ENCODE measurements at regions not wholly inside any gene's neighbourhood (a gene's known extent, or its start where the extent isn't known, plus 50 kb on each side); places are given as distances from the start of the nearest gene placed in this dataset.

DNA sequence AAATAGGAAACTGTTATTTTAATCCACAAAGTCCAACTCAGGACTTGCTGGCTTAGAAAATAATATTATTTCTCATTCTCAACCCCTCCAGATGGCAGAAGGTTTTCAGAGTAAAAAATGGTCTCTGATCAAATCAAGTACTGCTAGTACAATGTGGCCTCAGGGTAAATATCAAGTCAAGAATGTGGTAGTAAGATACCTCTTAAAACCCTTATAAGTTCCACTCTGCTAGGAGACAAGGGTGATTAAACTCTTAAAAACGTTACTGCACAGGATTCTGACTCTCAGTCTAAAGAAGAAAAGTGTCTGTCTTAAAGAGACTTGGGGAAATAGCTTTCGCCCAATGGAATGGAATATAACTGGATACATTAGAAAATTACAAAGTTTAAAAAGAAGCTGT, 120.8 kb upstream of the PDE4D start:
- no peaks in the 10 kb centered on the region for H3K27me3 ChIP-seq (replicated peaks in 1 of 7)
- WGBS, 5 donors = 64 to 86% (median 75%) methylated on average over 2 of the region's 2 CpGs
- no peak for DNase-seq
- no peak overlapping the region for H3K4me3 ChIP-seq
- no peaks in the 10 kb centered on the region for H3K36me3 ChIP-seq
- intact Hi-C loops (cut with DNase I; ENCODE audit: low total_unique reads) = no loop called here
- TF ChIP-seq POLR2A (IDR thresholded peaks at IDR 0.05) (no peak), POLR2AphosphoS5 (IDR thresholded peaks at IDR 0.05) (no peak)
- TF ChIP-seq, protein P1, sequence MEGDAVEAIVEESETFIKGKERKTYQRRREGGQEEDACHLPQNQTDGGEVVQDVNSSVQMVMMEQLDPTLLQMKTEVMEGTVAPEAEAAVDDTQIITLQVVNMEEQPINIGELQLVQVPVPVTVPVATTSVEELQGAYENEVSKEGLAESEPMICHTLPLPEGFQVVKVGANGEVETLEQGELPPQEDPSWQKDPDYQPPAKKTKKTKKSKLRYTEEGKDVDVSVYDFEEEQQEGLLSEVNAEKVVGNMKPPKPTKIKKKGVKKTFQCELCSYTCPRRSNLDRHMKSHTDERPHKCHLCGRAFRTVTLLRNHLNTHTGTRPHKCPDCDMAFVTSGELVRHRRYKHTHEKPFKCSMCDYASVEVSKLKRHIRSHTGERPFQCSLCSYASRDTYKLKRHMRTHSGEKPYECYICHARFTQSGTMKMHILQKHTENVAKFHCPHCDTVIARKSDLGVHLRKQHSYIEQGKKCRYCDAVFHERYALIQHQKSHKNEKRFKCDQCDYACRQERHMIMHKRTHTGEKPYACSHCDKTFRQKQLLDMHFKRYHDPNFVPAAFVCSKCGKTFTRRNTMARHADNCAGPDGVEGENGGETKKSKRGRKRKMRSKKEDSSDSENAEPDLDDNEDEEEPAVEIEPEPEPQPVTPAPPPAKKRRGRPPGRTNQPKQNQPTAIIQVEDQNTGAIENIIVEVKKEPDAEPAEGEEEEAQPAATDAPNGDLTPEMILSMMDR (IDR thresholded peaks at IDR 0.05 in 8 of 11, conservative IDR thresholded peaks at IDR 0.05 in 3 of 11) = no peak
- peaks cover 0 to 14% (median 0%) of the 10 kb centered on the region in 8 donors for H3K9me3 ChIP-seq
- H3K4me1 ChIP-seq = no peaks in the 10 kb centered on the region
- no peak overlapping the region for H3K27ac ChIP-seq

DNA sequence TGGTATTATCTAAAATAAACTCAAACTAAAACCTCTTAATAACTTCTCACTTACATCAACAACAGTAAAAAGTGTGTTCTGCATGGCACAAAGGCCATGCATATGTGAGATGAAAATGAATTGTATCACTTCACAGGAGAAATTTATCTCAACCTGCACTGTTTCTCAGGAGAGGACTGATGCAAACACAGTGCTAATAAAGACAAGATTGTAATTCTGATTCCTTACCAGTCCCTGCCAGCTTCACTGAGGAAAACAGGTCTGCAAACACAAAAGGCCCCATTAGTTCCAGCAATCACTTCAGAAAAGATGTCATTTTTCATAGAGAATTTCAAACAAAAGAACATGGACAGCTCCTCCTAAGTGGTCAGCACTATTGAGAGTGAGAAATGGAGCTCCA, 117.3 kb upstream of the PDE4D start:
- intact Hi-C loops (cut with DNase I; ENCODE audit: low total_unique reads) = no loop called here

DNA sequence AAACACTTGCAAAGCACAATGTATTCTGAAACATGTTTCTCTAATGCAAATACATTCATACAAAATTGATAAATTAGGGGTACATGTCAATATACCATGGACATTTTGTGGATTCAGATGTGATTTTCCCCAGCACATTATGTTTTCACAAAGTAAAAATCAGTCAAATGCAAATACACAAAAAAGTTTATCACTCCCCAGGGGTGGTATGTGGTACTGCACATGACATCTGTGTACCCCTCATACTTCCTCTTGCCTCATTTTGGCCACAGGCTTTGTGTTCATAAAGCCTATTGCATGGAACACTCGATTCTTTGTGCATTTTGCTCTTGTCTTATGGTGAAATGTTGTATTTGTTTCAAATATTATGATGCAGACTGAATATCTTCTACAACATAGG, 116.8 kb upstream of the PDE4D start:
- Histone ChIP-seq H3K9me3 (no peaks in the 10 kb centered on the region), H3K4me1 (no peaks in the 10 kb centered on the region), H3K36me3 (no peaks in the 10 kb centered on the region), H3K4me3 (no peak overlapping the region), H3K27me3 (replicated peaks in 1 of 7) (no peaks in the 10 kb centered on the region), H3K27ac (no peak overlapping the region)
- no peak for DNase-seq
- intact Hi-C loops (cut with DNase I; ENCODE audit: low total_unique reads) = no loop called here
- no peak for TF ChIP-seq POLR2A (IDR thresholded peaks at IDR 0.05)
- TF ChIP-seq, protein P1 (IDR thresholded peaks at IDR 0.05 in 8 of 11, conservative IDR thresholded peaks at IDR 0.05 in 3 of 11) = peak in 1 of 11 experiments; percentile 24
- 28 to 71% (median 50%) methylated on average over 1 of the region's 1 CpG for WGBS, 5 donors

More for the DNA sequence above, 117.3 kb upstream of the PDE4D start:
- Histone ChIP-seq H3K27me3 (replicated peaks in 1 of 7) (no peaks in the 10 kb centered on the region), H3K4me3 (no peak overlapping the region), H3K9me3 (no peaks in the 10 kb centered on the region), H3K36me3 (no peaks in the 10 kb centered on the region), H3K4me1 (no peaks in the 10 kb centered on the region), H3K27ac (no peak overlapping the region)
- TF ChIP-seq POLR2AphosphoS5 (IDR thresholded peaks at IDR 0.05) (no peak), POLR2A (IDR thresholded peaks at IDR 0.05) (no peak)
- TF ChIP-seq, protein P1 (IDR thresholded peaks at IDR 0.05 in 8 of 11, conservative IDR thresholded peaks at IDR 0.05 in 3 of 11) = no peak
- no peak for DNase-seq

DNA sequence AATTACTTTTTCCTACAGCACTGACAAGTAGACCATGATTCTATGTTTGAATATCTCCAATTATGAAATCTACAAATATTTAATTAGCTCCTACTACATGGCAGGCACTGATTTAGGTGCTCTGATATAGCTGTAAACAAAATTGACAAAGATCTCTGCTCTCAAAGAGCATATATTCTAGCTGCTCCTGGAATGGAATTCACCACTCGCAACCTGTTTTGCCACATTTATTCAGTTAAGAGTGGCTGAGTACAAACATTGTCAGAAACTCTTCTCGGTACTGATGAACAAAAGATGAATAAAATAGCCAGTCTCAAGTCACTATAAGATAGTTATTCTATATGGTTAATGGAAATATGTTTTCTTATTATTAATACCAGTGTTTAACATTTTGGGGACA, 114.2 kb upstream of the PDE4D start:
- no peaks in the 10 kb centered on the region for H3K27me3 ChIP-seq (replicated peaks in 1 of 7)
- TF ChIP-seq POLR2AphosphoS5 (IDR thresholded peaks at IDR 0.05) (no peak), POLR2A (IDR thresholded peaks at IDR 0.05) (no peak)
- TF ChIP-seq, protein P1 (IDR thresholded peaks at IDR 0.05 in 8 of 11, conservative IDR thresholded peaks at IDR 0.05 in 3 of 11) = no peak
- peaks cover 0 to 21% (median 15%) of the 10 kb centered on the region in 8 donors for H3K9me3 ChIP-seq
- DNase-seq = no peak
- H3K36me3 ChIP-seq = no peaks in the 10 kb centered on the region
- H3K4me3 ChIP-seq = no peak overlapping the region
- whole genome bisulfite sequencing, 5 donors = 85 to 98% (median 92%) methylated on average over 2 of the region's 2 CpGs
- intact Hi-C loops (cut with DNase I; ENCODE audit: low total_unique reads) = no loop called here
- no peaks in the 10 kb centered on the region for H3K4me1 ChIP-seq
- no peak overlapping the region for H3K27ac ChIP-seq

All from spleen (tissue), 11 donors.